ENCODE measurements at regions not wholly inside any gene's neighbourhood (a gene's known extent, or its start where the extent isn't known, plus 50 kb on each side); places are given as distances from the start of the nearest gene placed in this dataset.
"Not testable (repeated sequence)": the region's sequence is repeated elsewhere in the genome, so short reads cannot be mapped to it uniquely, and the experiment has no call there.

DNA sequence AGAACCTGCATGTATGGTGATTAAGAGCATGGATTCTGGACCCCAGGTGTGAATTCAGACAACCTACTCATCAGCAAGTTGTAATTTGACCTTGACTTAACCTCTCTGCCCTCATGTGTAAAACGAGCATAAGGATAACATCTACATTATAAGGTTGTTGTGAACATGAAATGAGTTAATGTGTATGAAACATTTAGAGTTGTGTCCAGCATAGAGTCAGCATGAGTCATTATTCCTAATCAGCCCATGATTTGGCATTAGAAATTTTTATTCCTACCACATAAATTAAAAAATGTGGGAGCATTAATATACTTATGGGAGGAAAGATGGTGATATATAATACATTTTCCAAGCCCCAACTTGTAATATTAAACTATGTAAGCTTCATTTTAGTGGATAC is 95.9 kb upstream of the DDHD1 start:
- no peak overlapping the region for H2AFZ ChIP-seq (ENCODE audit: low read depth, low read length)
- H3K4me1 ChIP-seq (ENCODE audit: insufficient read depth, low read length) = peaks cover 7% of the 10 kb centered on the region
- peaks cover 79% of the 10 kb centered on the region for H3K79me2 ChIP-seq (ENCODE audit: insufficient read depth, low read length)
- DNase-seq = no peak
- no peak overlapping the region for H3K4me2 ChIP-seq (ENCODE audit: insufficient read depth, low read length)
- peaks cover 38% of the 10 kb centered on the region for H3K36me3 ChIP-seq (ENCODE audit: insufficient read depth, low read length)
- no peaks in the 10 kb centered on the region for H3K27me3 ChIP-seq (ENCODE audit: insufficient read depth, low read length, poor library complexity)
- H4K20me1 ChIP-seq (ENCODE audit: insufficient read depth, low read length) = no peaks in the 10 kb centered on the region
- H3K4me3 ChIP-seq (ENCODE audit: low read depth in 1 of 2, low read length in 2 of 2) = no peak overlapping the region
- no peak overlapping the region for H3K9ac ChIP-seq (ENCODE audit: low read depth, low read length)
- H3K27ac ChIP-seq (ENCODE audit: low read length) = no peak overlapping the region
- no peak for ATAC-seq (ENCODE audit: insufficient read depth, low read depth)
- peaks cover 8% of the 10 kb centered on the region for H3K9me3 ChIP-seq (ENCODE audit: insufficient read depth, low read length, severe bottlenecking)
- TF ChIP-seq CTCF (IDR thresholded peaks at IDR 0.05; ENCODE audit: borderline replicate concordance, extremely low read depth, low read length, poor library complexity, severe bottlenecking) = no peak
- no peak for TF ChIP-seq EZH2 (IDR thresholded peaks at IDR 0.05; ENCODE audit: borderline replicate concordance, low read depth, low read length, severe bottlenecking)

DNA sequence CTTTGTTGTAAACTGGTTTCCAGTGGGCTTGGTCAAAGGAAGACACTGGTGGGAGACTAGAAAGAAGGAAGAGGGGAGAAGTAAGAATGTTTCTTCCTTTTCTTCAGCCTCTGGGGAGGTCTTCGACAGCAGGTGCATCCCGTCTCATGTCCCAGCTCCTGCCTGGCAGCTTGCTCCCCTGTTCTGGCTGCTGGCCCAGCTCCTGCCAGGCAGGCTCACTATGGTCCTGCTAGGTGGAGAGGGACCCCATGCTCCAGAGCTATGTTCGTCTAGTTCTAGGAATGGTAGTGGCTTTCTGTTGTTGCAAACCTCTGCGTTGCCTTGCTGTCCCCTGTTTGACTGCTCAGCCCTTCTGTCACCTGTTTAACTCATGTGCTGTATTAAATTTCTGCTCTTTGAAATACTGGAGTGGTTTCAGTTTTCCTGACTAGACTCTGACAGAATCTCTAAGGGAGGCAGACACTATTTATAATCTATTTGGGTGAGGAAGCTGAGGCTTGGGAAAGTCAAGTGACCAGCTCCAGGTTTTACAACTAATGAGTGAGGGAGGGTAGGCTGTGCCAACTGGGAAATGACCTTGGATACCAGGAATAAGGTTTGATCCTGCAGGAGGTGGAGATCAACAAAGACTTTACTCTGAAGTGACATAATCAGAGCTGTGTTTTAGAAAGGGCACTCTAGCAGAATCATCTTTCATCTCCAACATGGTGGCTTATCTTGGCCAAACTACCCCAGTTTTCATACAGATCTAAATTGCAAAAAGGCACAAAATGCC is 94.7 kb upstream of the DDHD1 start:
- Histone ChIP-seq H3K27ac (ENCODE audit: low read length) (peak overlapping the region; percentile 61), H2AFZ (ENCODE audit: low read depth, low read length) (no peak overlapping the region)
- 0 out of 3 replicates have a peak, but pooled peaks have one; percentile 22 for ATAC-seq (ENCODE audit: insufficient read depth, low read depth)

GRCh38 chr14:53242898-53243297 is 89.8 kb upstream of the DDHD1 start:
- peaks cover 41% of the 10 kb centered on the region for H3K9me3 ChIP-seq (ENCODE audit: insufficient read depth, low read length, severe bottlenecking)

More for the DNA sequence above, 94.7 kb upstream of the DDHD1 start:
- H3K4me3 ChIP-seq (ENCODE audit: low read depth in 1 of 2, low read length in 2 of 2) = no peak overlapping the region
- H3K36me3 ChIP-seq (ENCODE audit: insufficient read depth, low read length) = peaks cover 45% of the 10 kb centered on the region
- TF ChIP-seq EZH2 (IDR thresholded peaks at IDR 0.05; ENCODE audit: borderline replicate concordance, low read depth, low read length, severe bottlenecking) (no peak), CTCF (IDR thresholded peaks at IDR 0.05; ENCODE audit: borderline replicate concordance, extremely low read depth, low read length, poor library complexity, severe bottlenecking) (no peak)
- H3K27me3 ChIP-seq (ENCODE audit: insufficient read depth, low read length, poor library complexity) = no peaks in the 10 kb centered on the region
- DNase-seq = no peak
- peaks cover 7% of the 10 kb centered on the region for H3K4me1 ChIP-seq (ENCODE audit: insufficient read depth, low read length)
- H3K79me2 ChIP-seq (ENCODE audit: insufficient read depth, low read length) = peaks cover 77% of the 10 kb centered on the region
- peaks cover 13% of the 10 kb centered on the region for H3K9me3 ChIP-seq (ENCODE audit: insufficient read depth, low read length, severe bottlenecking)
- no peaks in the 10 kb centered on the region for H4K20me1 ChIP-seq (ENCODE audit: insufficient read depth, low read length)
- H3K9ac ChIP-seq (ENCODE audit: low read depth, low read length) = no peak overlapping the region
- no peak overlapping the region for H3K4me2 ChIP-seq (ENCODE audit: insufficient read depth, low read length)

GRCh38 chr14:53237488-53237887 is 84.4 kb upstream of the DDHD1 start:
- TF ChIP-seq EZH2 (IDR thresholded peaks at IDR 0.05; ENCODE audit: borderline replicate concordance, low read depth, low read length, severe bottlenecking) (no peak), CTCF (IDR thresholded peaks at IDR 0.05; ENCODE audit: borderline replicate concordance, extremely low read depth, low read length, poor library complexity, severe bottlenecking) (no peak)
- H3K4me2 ChIP-seq (ENCODE audit: insufficient read depth, low read length) = no peak overlapping the region
- no peak overlapping the region for H3K9ac ChIP-seq (ENCODE audit: low read depth, low read length)
- DNase-seq = no peak
- peaks cover 91% of the 10 kb centered on the region for H3K79me2 ChIP-seq (ENCODE audit: insufficient read depth, low read length)
- no peaks in the 10 kb centered on the region for H4K20me1 ChIP-seq (ENCODE audit: insufficient read depth, low read length)
- no peaks in the 10 kb centered on the region for H3K27me3 ChIP-seq (ENCODE audit: insufficient read depth, low read length, poor library complexity)
- H3K9me3 ChIP-seq (ENCODE audit: insufficient read depth, low read length, severe bottlenecking) = peaks cover 29% of the 10 kb centered on the region
- peaks cover 9% of the 10 kb centered on the region for H3K4me1 ChIP-seq (ENCODE audit: insufficient read depth, low read length)
- H3K27ac ChIP-seq (ENCODE audit: low read length) = no peak overlapping the region
- H3K4me3 ChIP-seq (ENCODE audit: low read depth in 1 of 2, low read length in 2 of 2) = no peak overlapping the region
- no peak for ATAC-seq (ENCODE audit: insufficient read depth, low read depth)
- H2AFZ ChIP-seq (ENCODE audit: low read depth, low read length) = no peak overlapping the region
- peaks cover 47% of the 10 kb centered on the region for H3K36me3 ChIP-seq (ENCODE audit: insufficient read depth, low read length)

More at GRCh38 chr14:53242898-53243297, 89.8 kb upstream of the DDHD1 start:
- not testable (repeated sequence) for H3K27me3 ChIP-seq (ENCODE audit: insufficient read depth, low read length, poor library complexity); H2AFZ ChIP-seq (ENCODE audit: low read depth, low read length); H3K4me1 ChIP-seq (ENCODE audit: insufficient read depth, low read length); H3K4me2 ChIP-seq (ENCODE audit: insufficient read depth, low read length); H4K20me1 ChIP-seq (ENCODE audit: insufficient read depth, low read length); H3K4me3 ChIP-seq (ENCODE audit: low read depth in 1 of 2, low read length in 2 of 2); ATAC-seq (ENCODE audit: insufficient read depth, low read depth); H3K9ac ChIP-seq (ENCODE audit: low read depth, low read length); H3K27ac ChIP-seq (ENCODE audit: low read length); DNase-seq
- Histone ChIP-seq H3K36me3 (ENCODE audit: insufficient read depth, low read length) (peaks cover 63% of the 10 kb centered on the region), H3K79me2 (ENCODE audit: insufficient read depth, low read length) (peaks cover 80% of the 10 kb centered on the region)

All from DND-41 (cell line).